ENCODE measurements at regions not wholly inside any gene's neighbourhood (a gene's known extent, or its start where the extent isn't known, plus 50 kb on each side); places are given as distances from the start of the nearest gene placed in this dataset.

GRCh38 chr1:18041102-18041501 lies 66.5 kb upstream of the IGSF21 start:
- intact Hi-C loops (cut with DNase I), result no loop called here
- peak in 1 of 2 donors; percentile 68 for DNase-seq (ENCODE audit: low spot score in 2 of 2)
- H3K36me3 ChIP-seq, result no peaks in the 10 kb centered on the region

GRCh38 chr1:18041685-18042355 lies 65.8 kb upstream of the IGSF21 start:
- Histone ChIP-seq H3K9me3 (no peaks in the 10 kb centered on the region), H3K27ac (no peak overlapping the region), H3K4me1 (no peaks in the 10 kb centered on the region), H3K36me3 (no peaks in the 10 kb centered on the region), H3K27me3 (no peaks in the 10 kb centered on the region), H3K4me3 (no peak overlapping the region)
- TF ChIP-seq CTCF (IDR thresholded peaks at IDR 0.05), result no peak
- DNase-seq (ENCODE audit: low spot score in 2 of 2), result no peak
- intact Hi-C loops (cut with DNase I), result no loop called here

More at GRCh38 chr1:18041102-18041501, 66.5 kb upstream of the IGSF21 start:
- Histone ChIP-seq H3K27me3 (no peaks in the 10 kb centered on the region), H3K4me1 (no peaks in the 10 kb centered on the region), H3K4me3 (no peak overlapping the region), H3K9me3 (no peaks in the 10 kb centered on the region), H3K27ac (no peak overlapping the region)
- no peak for TF ChIP-seq CTCF (IDR thresholded peaks at IDR 0.05)

GRCh38 chr1:18043871-18044270 lies 63.7 kb upstream of the IGSF21 start:
- H3K9me3 ChIP-seq, result no peaks in the 10 kb centered on the region
- TF ChIP-seq CTCF (IDR thresholded peaks at IDR 0.05), result no peak
- no peak for DNase-seq (ENCODE audit: low spot score in 2 of 2)
- H3K4me1 ChIP-seq, result no peaks in the 10 kb centered on the region
- no peaks in the 10 kb centered on the region for H3K27me3 ChIP-seq
- intact Hi-C loops (cut with DNase I), result no loop called here
- no peaks in the 10 kb centered on the region for H3K36me3 ChIP-seq
- no peak overlapping the region for H3K4me3 ChIP-seq
- H3K27ac ChIP-seq, result no peak overlapping the region

GRCh38 chr1:18045203-18045602 lies 62.4 kb upstream of the IGSF21 start:
- no peaks in the 10 kb centered on the region for H3K36me3 ChIP-seq
- H3K4me3 ChIP-seq, result no peak overlapping the region
- H3K27ac ChIP-seq, result no peak overlapping the region
- no peak for DNase-seq (ENCODE audit: low spot score in 2 of 2)
- no peaks in the 10 kb centered on the region for H3K27me3 ChIP-seq
- intact Hi-C loops (cut with DNase I), result no loop called here
- no peaks in the 10 kb centered on the region for H3K4me1 ChIP-seq
- TF ChIP-seq CTCF (IDR thresholded peaks at IDR 0.05), result no peak
- H3K9me3 ChIP-seq, result no peaks in the 10 kb centered on the region

- H3K4me1 ChIP-seq, result no peaks in the 10 kb centered on the region
- no peak overlapping the region for H3K4me3 ChIP-seq
- no peak overlapping the region for H3K27ac ChIP-seq
- no peaks in the 10 kb centered on the region for H3K27me3 ChIP-seq
- intact Hi-C loops (cut with DNase I), result no loop called here
- DNase-seq (ENCODE audit: low spot score in 2 of 2), result no peak
- no peak for TF ChIP-seq CTCF (IDR thresholded peaks at IDR 0.05)
- H3K9me3 ChIP-seq, result no peaks in the 10 kb centered on the region
- no peaks in the 10 kb centered on the region for H3K36me3 ChIP-seq
These were observed 62.0 kb upstream of the IGSF21 start for GRCh38 chr1:18045621-18046020.

- intact Hi-C loops (cut with DNase I), result no loop called here
- Histone ChIP-seq H3K9me3 (no peaks in the 10 kb centered on the region), H3K27me3 (no peaks in the 10 kb centered on the region), H3K4me1 (no peaks in the 10 kb centered on the region), H3K27ac (no peak overlapping the region), H3K4me3 (no peak overlapping the region), H3K36me3 (no peaks in the 10 kb centered on the region)
- no peak for TF ChIP-seq CTCF (IDR thresholded peaks at IDR 0.05)
- DNase-seq (ENCODE audit: low spot score in 2 of 2), result no peak
These were observed 60.5 kb upstream of the IGSF21 start for GRCh38 chr1:18047122-18047521.
